Stimulated activated CD4-positive, alpha-beta T cell treated with anti-CD3 and anti-CD28 coated beads, Interleukin-15, amount 100 ng/mL, for 1 hour (primary cell): ENCODE measurements at regions not wholly inside any gene's neighbourhood (a gene's known extent, or its start where the extent isn't known, plus 50 kb on each side); places are given as distances from the start of the nearest gene placed in this dataset.

ENCODE experiments used
- DNase-seq, 2 donors: peaks; one replicate each; pipeline ENCODE4 v3.0.0-alpha.2; 2020; ENCODE audit warnings: low read depth in 1 of 2, low spot score in 1 of 2

- DNase-seq, result no peak
Measured at GRCh38 chr7:67813621-67814292, 817.1 kb downstream of the TYW1 start.

DNA sequence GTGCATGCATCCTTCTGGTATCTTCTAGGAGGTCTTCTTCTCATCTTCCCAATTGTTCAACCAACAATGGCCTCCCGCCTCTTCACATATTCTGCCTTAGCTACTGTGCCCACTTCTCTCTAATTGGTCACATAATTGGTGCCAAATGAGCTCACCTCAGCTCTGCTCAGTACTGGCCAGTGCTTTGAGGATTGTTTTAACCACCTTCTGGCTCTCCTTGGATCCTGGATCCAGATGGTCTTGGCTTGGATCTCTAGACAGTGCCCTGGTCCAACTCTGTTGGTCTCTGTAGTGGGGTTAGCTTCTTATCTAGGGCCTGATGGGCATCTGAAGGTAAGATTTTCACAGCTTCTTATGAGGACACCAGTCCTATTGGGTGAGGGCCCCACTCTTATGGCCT is 820.8 kb downstream of the TYW1 start:
- DNase-seq, result no peak

DNA sequence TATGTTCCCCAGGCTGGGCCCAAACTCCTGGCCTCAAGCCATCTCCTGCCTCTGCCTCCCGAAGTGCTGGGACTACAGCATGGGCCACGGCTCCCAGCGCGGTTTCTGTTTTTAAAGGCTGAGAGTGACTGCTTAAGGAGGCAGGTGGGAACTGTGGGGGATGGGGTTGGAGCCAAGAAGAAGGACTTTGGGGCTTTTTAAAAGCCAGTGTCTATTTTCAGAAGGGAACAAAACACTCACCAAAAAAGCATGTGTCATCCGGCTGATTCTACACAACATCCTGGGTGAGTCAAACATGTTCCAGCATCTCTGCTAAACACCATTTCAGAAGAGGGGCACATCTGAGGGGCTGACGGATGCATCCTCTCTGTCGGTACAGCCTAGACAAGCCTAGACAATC is 824.5 kb downstream of the TYW1 start:
- no peak for DNase-seq

GRCh38 chr7:67823345-67823744 is 826.7 kb downstream of the TYW1 start:
- no peak for DNase-seq

- DNase-seq, result no peak
Measured at GRCh38 chr7:67825356-67825755, 828.7 kb downstream of the TYW1 start.

DNA sequence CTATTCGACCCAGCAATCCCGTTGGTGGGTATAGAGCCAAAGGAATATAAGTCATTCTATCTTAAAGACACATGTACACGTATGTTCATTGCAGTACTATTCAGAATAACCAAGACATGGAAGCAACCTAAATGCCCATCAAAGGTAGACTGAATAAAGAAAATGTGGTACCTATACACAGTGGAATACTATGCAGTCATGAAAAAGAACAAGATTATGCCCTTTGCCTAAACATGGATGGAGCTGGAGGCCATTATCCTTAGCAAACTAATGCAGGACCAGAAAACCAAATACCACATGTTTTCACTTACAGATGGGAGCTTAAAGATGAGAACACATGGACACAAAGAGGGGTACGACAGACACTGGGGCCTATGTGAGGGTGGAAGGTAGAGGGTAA is 845.3 kb downstream of the TYW1 start:
- no peak for DNase-seq

DNA sequence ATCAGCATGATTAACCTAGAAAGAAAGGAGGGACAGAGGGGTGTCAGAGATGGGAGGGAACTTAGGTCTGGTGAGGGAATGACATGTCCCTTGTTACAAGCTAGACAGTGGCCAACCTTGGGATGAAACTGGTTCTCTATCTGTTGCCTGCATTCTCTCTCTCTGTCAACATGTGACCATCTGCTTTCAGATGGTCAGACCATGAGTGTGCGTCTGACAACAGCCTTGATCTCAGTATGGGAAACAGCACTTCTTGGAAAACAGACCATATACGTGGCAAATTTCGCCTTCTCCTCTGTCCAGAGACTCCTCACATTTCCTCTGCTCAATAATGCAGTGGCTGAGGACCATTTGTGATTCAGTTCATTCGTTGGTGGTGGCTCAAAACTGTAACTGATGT is 845.9 kb downstream of the TYW1 start:
- DNase-seq, result no peak

DNA sequence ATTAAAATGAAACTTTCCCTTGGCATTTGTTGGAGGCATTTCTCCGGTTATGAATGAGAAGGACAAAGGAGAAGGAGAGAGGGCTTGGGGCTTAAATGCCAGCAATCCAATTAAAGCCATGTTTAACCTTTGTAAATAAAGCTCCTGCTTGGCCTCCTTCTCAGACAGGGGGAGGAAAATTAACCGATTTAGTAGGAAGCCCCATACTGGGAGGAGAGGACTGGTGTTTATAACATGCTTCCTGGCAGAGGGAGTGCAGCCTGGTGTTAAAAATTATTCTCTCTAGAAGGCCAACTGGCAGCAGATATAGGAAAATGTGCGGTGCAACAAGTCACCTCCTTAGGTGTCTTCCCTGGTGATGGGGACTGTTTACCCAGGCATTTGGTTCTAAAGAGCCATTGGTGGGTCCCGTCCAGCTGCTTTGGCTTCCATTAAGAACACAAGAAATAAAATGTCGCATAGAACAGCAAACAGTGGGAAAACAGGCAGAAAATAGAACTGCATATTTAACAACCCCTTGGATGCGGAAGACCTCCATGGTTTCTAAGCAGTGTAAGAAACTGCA is 846.5 kb downstream of the TYW1 start:
- no peak for DNase-seq

DNA sequence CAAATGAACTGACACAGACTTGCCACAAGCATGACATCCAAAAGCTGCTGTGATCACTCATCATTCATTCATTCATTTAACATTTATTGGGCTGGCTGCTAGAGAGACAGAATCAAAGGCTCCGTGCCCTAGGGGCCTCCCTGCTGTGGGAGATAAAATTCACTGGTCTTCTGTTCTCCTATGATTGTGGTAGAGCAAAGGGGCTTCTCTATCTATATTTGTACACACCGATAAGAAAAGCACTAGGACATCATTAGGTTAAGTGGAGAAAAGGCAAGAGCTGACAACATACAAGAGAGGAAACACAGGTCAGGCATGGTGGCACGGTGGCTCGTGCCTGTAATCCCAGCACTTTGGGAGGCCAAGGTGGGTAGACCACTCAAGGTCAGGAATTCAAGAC is 847.0 kb downstream of the TYW1 start:
- DNase-seq, result no peak

GRCh38 chr7:67847092-67847787 is 850.6 kb downstream of the TYW1 start:
- no peak for DNase-seq

DNA sequence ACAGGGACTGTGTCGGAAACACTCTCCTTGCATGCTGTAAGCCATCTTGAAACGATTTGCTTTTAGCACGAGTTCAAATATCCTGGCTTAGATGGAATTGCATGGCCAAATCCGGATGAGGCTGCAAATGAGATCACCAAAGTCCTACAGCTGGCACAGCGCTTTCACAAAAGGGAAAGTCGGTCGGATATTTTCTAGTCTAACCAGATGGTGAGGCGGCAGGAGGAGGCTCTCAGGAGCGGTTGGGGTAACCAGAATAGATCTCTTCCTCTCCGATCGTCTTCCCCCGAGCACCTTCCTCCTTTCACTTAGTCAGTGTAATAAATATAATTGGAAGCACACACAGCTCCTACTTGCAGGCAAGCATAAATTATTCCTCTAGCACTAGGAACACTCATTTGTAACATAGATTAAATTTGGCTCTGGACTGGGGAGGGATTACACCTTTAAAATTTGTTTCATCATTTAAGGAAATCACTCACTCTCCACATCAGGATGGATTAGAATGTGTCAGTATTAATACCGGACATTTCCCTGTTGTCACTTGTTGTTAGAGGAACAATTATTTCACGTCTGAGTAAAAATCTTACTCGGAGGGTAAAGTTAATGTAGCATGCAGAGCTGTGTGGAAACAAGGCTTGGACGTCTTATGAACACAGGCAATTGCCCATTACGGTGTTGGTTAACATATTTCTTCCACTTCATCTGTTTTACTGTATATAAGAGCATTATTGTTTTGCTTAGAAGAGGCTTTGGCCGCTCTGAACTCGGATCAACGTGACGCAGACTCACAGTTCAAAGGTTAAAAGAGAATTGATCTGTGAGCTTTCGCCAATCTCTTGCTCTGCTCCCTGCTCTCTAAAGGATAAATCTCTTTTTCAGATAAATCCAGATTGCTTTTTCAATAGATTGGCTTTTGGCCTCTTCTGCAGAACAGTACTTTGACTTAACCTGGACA is 857.9 kb downstream of the TYW1 start:
- DNase-seq, result no peak

DNA sequence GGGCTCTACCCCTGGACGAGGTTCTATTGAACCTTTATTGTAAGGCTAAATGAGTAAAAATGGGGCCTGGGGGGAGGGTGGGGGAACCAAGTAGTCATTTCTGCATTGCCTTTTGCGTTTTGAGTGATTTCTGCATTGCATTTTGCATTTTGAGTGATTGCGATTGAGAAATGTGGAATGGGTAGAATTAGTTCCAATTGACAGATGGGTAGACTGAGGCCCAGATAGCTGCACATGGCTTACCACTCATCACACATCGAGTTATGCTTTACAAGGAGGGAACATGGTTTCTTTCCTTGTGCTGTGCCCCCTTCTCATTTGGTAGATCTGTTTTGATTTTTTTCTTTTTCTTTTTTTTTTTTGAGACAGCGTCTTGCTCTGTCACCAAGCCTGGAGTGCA is 858.7 kb downstream of the TYW1 start:
- DNase-seq, result no peak

DNA sequence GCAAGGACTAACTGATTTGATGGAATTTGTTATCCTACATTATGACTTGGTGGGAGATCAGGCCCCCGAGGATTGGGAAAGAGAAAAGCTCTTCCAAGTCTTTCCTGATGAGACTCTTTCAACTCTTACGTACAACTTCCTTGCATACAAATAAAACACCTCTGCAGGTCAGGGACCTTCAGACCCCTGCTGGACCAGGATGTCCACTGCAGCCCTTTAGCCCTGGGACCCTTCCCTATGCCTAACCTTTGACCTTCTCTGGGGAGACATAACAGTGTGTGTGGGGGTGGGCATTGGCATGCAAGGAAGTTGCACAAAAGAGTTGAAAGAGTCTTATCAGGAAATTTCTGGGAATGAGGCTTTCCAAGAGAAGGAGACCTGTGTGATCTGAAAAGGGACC is 859.4 kb downstream of the TYW1 start:
- no peak for DNase-seq

DNA sequence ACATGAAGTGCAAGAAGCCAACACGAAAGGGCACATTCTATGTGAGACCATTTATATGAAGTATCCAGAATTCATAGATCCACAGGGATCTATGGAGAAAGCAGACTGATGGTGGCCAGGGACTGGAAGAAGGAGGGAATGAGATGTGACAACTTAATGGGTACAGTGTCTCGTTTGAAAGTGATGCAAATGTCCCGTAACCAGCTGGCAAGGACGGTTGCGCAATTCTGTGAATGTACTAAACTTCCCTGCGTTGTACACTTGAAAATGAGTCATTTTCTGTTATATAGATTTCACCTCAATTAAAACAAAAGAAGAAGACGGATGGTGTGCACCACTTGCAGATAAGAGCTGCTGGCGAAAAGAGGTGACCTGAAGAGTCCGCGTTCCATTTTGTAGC is 861.1 kb downstream of the TYW1 start:
- no peak for DNase-seq

DNA sequence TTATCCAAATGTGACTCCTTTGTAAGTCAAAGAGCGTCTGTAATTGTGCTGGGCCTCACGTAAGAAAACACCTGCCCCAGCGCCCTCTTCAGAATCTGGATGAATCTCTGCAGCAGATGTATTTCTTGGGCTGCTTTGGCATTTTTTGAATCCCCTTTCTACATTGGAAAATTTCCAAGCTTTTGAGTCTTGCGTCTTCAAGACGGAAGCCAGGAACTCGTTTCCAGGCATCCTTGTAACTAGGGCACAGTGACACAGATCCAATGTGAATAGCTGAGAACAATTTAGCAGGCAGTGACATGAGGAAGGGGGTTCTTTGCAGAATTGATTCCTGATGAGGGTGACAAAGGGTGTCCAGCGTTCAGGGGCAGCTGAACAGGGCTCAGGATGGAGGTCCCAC is 862.3 kb downstream of the TYW1 start:
- no peak for DNase-seq

DNA sequence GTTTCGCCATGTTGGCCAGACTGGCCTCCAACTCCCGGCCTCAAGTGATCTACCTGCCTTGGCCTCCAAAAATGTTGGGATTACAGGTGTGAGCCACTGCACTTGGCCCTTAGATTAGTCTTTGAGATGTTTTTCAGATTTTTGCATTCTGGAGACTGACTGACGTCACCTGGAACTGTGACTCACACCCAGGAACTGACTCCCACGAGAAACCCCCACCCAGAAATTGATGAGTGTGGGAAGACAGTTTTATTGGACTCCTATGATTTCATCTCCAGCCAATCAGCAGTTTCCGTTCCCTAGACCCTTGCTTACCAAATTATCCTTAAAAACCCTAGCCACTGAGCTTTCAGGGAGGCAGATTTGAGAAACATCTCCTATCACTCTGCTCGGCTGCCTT is 867.3 kb downstream of the TYW1 start:
- no peak for DNase-seq

GRCh38 chr7:67866054-67866453 is 869.4 kb downstream of the TYW1 start:
- DNase-seq, result no peak

DNA sequence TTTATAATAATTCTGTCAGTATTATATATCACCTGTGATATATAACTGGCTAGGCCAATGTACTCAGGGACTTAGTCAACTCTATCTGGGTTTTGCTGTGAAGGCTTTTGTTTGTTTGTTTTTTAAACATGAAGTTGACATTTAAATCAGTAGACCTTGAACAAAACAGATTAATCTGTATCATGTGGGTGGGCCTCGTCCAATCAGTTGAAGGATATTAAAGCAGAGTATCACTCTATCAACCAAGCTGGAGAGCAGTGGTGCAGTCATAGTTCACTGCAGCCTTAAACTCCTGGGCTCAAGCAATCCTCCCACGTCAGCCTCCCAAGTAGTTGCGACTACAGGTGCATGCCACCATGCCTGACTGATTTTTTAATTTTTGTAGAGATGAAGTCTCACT is 870.2 kb downstream of the TYW1 start:
- DNase-seq, result no peak

GRCh38 chr7:67870396-67870795 is 873.8 kb downstream of the TYW1 start:
- DNase-seq, result no peak

DNA sequence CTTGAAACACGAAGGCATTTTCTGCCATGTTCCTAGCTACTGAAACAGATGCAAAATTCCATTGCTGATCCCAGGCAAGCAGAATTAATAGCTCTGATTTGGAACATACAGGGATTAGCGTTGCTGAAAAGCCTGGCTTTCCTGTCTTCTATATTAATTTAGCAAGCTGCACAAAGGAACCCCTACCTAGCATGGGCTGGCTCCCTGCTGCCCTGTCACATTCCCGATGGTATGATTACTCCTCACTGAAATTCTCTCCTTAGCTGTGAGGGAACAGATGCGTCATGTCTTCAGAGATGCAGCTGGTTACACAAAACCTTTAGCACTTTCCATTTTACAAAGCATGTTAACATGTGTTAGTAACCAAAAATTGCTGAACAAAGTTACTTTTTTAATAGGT is 878.9 kb downstream of the TYW1 start:
- DNase-seq, result no peak

GRCh38 chr7:67878808-67879207 is 882.2 kb downstream of the TYW1 start:
- DNase-seq, result no peak

DNA sequence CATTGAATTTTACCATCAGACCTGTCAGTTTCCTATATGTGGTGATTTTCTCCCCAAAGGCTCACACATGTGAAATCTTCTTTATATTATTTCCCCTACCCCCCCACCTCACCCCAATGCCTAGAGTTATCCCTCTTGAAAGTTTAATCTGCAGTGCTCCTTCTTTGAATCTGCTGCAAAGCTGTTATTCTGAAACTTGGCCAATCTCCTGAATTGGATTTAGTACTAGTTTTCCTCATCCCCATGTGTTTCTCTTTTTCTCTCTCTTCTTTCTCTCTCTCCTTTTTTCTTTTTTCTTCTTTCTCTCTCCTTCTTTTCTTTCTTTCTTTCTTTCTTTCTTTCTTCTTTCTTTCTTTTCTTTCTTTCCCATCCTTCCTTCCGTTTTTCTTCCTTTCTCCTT is 886.2 kb downstream of the TYW1 start:
- DNase-seq, result no peak
